ENCODE measurements at regions not wholly inside any gene's neighbourhood (a gene's known extent, or its start where the extent isn't known, plus 50 kb on each side); places are given as distances from the start of the nearest gene placed in this dataset.
"Not testable (repeated sequence)": the region's sequence is repeated elsewhere in the genome, so short reads cannot be mapped to it uniquely, and the experiment has no call there.

DNA sequence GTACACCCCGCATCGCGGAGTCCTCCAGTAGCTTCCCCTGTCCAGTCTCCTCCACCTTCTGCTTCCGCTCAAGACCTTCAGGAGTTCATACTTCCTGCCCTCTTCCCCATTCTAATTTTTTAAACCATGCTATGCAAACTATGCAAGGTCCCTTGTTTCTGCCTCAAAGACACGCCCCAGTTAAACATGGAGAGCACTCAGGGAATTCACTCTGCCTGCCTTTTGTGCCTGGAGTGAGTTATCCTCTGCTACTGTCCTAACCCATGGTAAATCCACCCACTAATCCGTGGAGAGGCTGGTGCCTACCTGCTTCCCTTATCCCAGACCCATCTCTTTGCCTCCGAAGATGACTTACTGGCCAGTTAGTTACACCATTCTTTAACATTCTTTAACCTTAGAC, 473.7 kb upstream of the JARID2 start:
- DNase-seq (no peak), ATAC-seq (no peak)
- intact Hi-C loops (cut with DNase I): no loop called here
- H3K4me1 ChIP-seq: peaks cover 0 to 37% (median 22%) of the 10 kb centered on the region in 9 donors
- 94 to 95% methylated on average over 7 of the region's 7 CpGs for WGBS, 2 donors
- no peaks in the 10 kb centered on the region for H3K27me3 ChIP-seq
- H3K9me3 ChIP-seq: peaks cover 0 to 14% (median 0%) of the 10 kb centered on the region in 11 donors
- no peak overlapping the region for H3K27ac ChIP-seq
- no peak for TF ChIP-seq CTCF (IDR thresholded peaks at IDR 0.05)
- no peaks in the 10 kb centered on the region for H3K36me3 ChIP-seq
- no peak overlapping the region for H3K4me3 ChIP-seq

DNA sequence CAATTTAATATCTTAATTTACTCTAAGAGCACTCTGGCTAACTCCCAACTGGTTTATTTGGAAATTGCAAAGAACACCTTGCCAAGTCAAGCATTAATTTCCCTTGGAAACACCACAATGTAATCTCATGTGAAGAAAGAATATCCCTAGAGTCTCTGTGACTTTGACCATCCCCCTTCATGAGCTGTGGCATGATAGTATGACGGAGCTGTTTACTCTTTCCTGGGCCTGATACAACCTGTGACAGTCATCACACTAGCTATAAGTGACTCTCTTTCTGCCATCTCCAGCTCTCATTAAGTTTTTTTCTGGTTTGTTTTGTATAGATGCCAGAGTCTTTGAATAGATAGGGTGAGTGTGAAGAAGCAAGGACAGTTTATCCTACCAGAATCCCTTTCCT, 470.3 kb upstream of the JARID2 start:
- WGBS, 2 donors: 55 to 60% methylated on average over 1 of the region's 1 CpG
- H3K36me3 ChIP-seq: no peaks in the 10 kb centered on the region
- no peak overlapping the region for H3K4me3 ChIP-seq
- no peak for TF ChIP-seq CTCF (IDR thresholded peaks at IDR 0.05)
- ATAC-seq (no peak), DNase-seq (no peak)
- no peak overlapping the region for H3K27ac ChIP-seq
- H3K4me1 ChIP-seq: peaks cover 0 to 11% (median 4%) of the 10 kb centered on the region in 9 donors
- peaks cover 0 to 14% (median 0%) of the 10 kb centered on the region in 11 donors for H3K9me3 ChIP-seq
- intact Hi-C loops (cut with DNase I): loop anchor here in 1 of 10 donors (2.0 kb wide), 1 partner anchor 15 kb away; no protein-coding TSS in a partner anchor
- no peaks in the 10 kb centered on the region for H3K27me3 ChIP-seq

DNA sequence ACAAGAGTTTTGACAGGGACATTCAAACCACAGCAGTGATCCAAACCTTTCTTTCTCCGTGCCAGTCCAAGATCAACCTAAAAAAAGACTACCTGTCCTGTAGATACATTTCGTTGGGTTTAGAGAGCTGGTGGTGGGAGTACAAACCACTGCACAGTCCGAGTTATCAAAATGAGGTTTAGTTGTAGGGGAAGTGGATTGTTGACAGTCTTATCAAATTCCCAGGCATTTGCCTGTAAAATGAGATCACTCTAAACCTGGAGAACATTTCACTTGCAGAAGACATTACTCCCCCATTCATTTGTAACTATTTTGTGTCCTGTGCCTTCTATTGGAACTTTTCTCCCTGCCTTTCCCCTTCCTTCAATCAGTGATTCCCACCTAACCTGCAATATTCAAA, 469.6 kb upstream of the JARID2 start:
- Histone ChIP-seq H3K27ac (no peak overlapping the region), H3K27me3 (no peaks in the 10 kb centered on the region), H3K4me3 (no peak overlapping the region), H3K9me3 (peaks cover 0 to 14% (median 0%) of the 10 kb centered on the region in 11 donors), H3K36me3 (no peaks in the 10 kb centered on the region), H3K4me1 (peaks cover 0 to 3% (median 0%) of the 10 kb centered on the region in 9 donors)
- no peak for TF ChIP-seq CTCF (IDR thresholded peaks at IDR 0.05)
- 72 to 79% methylated on average over 3 of the region's 3 CpGs for whole genome bisulfite sequencing, 2 donors
- intact Hi-C loops (cut with DNase I): no loop called here
- no peak for DNase-seq
- no peak for ATAC-seq

DNA sequence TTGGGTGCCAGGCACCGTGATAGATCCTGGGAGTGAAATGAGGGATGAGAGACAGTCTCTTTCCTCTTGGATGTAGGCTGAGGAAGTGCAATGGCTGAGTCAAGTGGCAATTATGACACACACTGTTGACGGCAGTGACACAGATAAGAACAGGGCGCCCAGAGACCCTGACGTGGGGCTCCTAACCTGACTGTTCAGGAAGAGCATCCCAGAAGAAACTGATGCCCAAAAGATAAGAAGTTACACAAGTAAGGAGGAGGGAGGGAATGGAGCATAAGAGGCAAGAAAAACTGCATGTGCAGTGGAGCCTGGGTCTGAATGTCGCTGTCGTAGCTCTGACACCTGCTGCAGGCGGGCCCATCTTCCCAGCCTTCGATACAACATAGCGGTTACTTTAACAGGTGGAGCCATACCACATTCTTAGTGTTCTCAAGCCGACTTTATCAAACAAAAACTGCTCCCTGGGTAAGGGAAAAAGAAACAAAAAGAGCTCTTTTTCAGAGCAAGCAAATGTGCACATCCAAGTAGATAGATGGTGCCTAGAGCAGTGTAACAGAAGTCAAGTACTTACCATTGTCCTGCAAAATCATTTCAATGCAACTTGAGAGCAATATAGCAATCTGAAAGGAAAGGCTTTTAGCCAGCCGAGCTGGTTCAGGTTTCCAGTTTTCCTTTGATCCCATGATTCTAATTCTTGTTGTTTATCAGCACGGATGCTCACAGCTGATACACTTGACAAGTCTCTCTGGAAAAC, 463.9 kb upstream of the JARID2 start:
- WGBS, 2 donors: 81 to 85% methylated on average over 12 of the region's 12 CpGs
- no peak for ATAC-seq
- DNase-seq: no peak
- H3K27me3 ChIP-seq: no peaks in the 10 kb centered on the region
- no peak for TF ChIP-seq CTCF (IDR thresholded peaks at IDR 0.05)
- H3K36me3 ChIP-seq: no peaks in the 10 kb centered on the region
- no peak overlapping the region for H3K27ac ChIP-seq
- intact Hi-C loops (cut with DNase I): no loop called here
- no peaks in the 10 kb centered on the region for H3K9me3 ChIP-seq
- H3K4me1 ChIP-seq: no peaks in the 10 kb centered on the region
- H3K4me3 ChIP-seq: no peak overlapping the region

DNA sequence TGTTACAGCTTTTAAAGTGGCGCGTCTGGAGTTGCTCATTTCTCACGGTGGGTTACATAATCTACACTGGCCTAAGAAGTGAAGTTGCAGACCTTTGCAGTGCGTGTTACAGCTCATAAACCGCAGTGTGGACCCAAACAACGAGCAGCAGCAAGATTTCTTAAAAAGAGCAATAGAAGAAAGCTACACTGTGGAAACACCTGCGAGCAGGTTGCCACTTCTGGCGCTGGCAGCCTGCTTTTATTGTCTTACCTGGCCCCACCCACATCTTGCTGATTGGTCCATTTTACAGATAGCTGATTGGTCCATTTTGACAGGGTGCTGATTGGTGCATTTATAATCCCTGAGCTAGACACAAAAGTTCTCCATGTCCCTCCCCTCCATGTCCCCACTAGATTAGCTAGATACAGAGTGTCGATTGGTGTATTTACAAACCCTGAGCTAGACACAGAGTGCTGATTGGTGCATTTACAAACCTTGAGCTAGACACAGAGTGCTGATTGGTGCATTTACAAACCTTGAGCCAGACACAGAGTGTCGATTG, 462.9 kb upstream of the JARID2 start:
- H3K9me3 ChIP-seq; ATAC-seq; DNase-seq; H3K4me3 ChIP-seq; H3K27me3 ChIP-seq; H3K36me3 ChIP-seq; H3K27ac ChIP-seq; intact Hi-C loops (cut with DNase I); H3K4me1 ChIP-seq: not testable (repeated sequence)
- 92 to 98% methylated on average over 10 of the region's 10 CpGs for WGBS, 2 donors
